ENCODE measurements at regions not wholly inside any gene's neighbourhood (a gene's known extent, or its start where the extent isn't known, plus 50 kb on each side); places are given as distances from the start of the nearest gene placed in this dataset.

- no peak for DNase-seq (ENCODE audit: low read depth in 2 of 2)
These were observed 145.1 kb upstream of the MKLN1 start for GRCh38 chr7:131182446-131183058.

GRCh38 chr7:131183072-131183471 is 144.6 kb upstream of the MKLN1 start:
- DNase-seq (ENCODE audit: low read depth in 2 of 2): no peak

- no peak for DNase-seq (ENCODE audit: low read depth in 2 of 2)
These were observed 144.0 kb upstream of the MKLN1 start for GRCh38 chr7:131183611-131184119.

- DNase-seq (ENCODE audit: low read depth in 2 of 2): no peak
These were observed 140.9 kb upstream of the MKLN1 start for GRCh38 chr7:131186816-131187215.

- peak; percentile 11 to 36 for DNase-seq (ENCODE audit: low read depth in 2 of 2)
These were observed 139.0 kb upstream of the MKLN1 start for GRCh38 chr7:131188367-131189339.

- DNase-seq (ENCODE audit: low read depth in 2 of 2): no peak
These were observed 138.2 kb upstream of the MKLN1 start for GRCh38 chr7:131189488-131189887.

- DNase-seq (ENCODE audit: low read depth in 2 of 2): no peak
These were observed 137.5 kb upstream of the MKLN1 start for GRCh38 chr7:131190146-131190545.

- no peak for DNase-seq (ENCODE audit: low read depth in 2 of 2)
These were observed 137.1 kb upstream of the MKLN1 start for GRCh38 chr7:131190581-131190980.

- DNase-seq (ENCODE audit: low read depth in 2 of 2): no peak
These were observed 133.4 kb upstream of the MKLN1 start for GRCh38 chr7:131194070-131194865.

- no peak for DNase-seq (ENCODE audit: low read depth in 2 of 2)
These were observed 130.9 kb upstream of the MKLN1 start for GRCh38 chr7:131196803-131197202.

GRCh38 chr7:131197920-131198615 is 129.6 kb upstream of the MKLN1 start:
- no peak for DNase-seq (ENCODE audit: low read depth in 2 of 2)

- no peak for DNase-seq (ENCODE audit: low read depth in 2 of 2)
These were observed 125.2 kb upstream of the MKLN1 start for GRCh38 chr7:131202451-131202850.

GRCh38 chr7:131203291-131203976 is 124.2 kb upstream of the MKLN1 start:
- DNase-seq (ENCODE audit: low read depth in 2 of 2): no peak

- no peak for DNase-seq (ENCODE audit: low read depth in 2 of 2)
These were observed 118.9 kb upstream of the MKLN1 start for GRCh38 chr7:131208777-131209176.

- no peak for DNase-seq (ENCODE audit: low read depth in 2 of 2)
These were observed 117.1 kb upstream of the MKLN1 start for GRCh38 chr7:131210618-131211017.

- DNase-seq (ENCODE audit: low read depth in 2 of 2): no peak
These were observed 116.2 kb upstream of the MKLN1 start for GRCh38 chr7:131211500-131211899.

GRCh38 chr7:131212114-131212513 is 115.6 kb upstream of the MKLN1 start:
- DNase-seq (ENCODE audit: low read depth in 2 of 2): no peak

- no peak for DNase-seq (ENCODE audit: low read depth in 2 of 2)
These were observed 108.9 kb upstream of the MKLN1 start for GRCh38 chr7:131218727-131219128.

- no peak for DNase-seq (ENCODE audit: low read depth in 2 of 2)
These were observed 108.2 kb upstream of the MKLN1 start for GRCh38 chr7:131219312-131220041.

- no peak for DNase-seq (ENCODE audit: low read depth in 2 of 2)
These were observed 106.6 kb upstream of the MKLN1 start for GRCh38 chr7:131221061-131221460.

Data from stimulated activated CD8-positive, alpha-beta memory T cell treated with anti-CD3 and anti-CD28 coated beads, Interleukin-15, amount 100 ng/mL, for 4 hours (primary cell).